MCF 10A (cell line): ENCODE measurements at regions not wholly inside any gene's neighbourhood (a gene's known extent, or its start where the extent isn't known, plus 50 kb on each side); places are given as distances from the start of the nearest gene placed in this dataset.

Experiments
- BruUV-seq: library from RNA; stranded (reverse); fragments of 400-500 nt; replicated peaks from 2 replicates; lab custom pipeline; 2021; lab: Mats Ljungman, UMichigan
- CTCF ChIA-PET: fragments of 300-600 bp; sonication (Branson Sonifier 250); formaldehyde crosslinking; extraction: SDS; loops from one replicate; lab custom pipeline; 2021; ENCODE audit warnings: antibody characterized with exemption, inconsistent platforms; lab: Yijun Ruan, JAX
- POLR2A ChIA-PET: fragments of 300-600, 350-650 bp; sonication (Branson Sonifier 250); formaldehyde crosslinking; extraction: SDS; loops from one replicate; lab custom pipeline; 2020; ENCODE audit warnings: antibody characterized with exemption, inconsistent platforms; lab: Yijun Ruan, JAX
- DNase-seq: peaks from one replicate; pipeline ENCODE4 v3.0.0-alpha.2; 2018; ENCODE audit not compliant: unreplicated experiment
- H3K27ac Mint-ChIP-seq: one replicate; pipeline ENCODE4 v1.8.0; 2022; ENCODE audit warnings: mild to moderate bottlenecking, low read depth, mixed read lengths; ENCODE audit not compliant: unreplicated experiment
- H3K27me3 Mint-ChIP-seq: one replicate; pipeline ENCODE4 v1.8.0; 2022; ENCODE audit warnings: mixed read lengths; ENCODE audit not compliant: insufficient read depth, unreplicated experiment
- H3K36me3 Mint-ChIP-seq: one replicate; pipeline ENCODE4 v1.8.0; 2022; ENCODE audit warnings: mild to moderate bottlenecking, moderate library complexity, mixed read lengths; ENCODE audit not compliant: insufficient read depth, unreplicated experiment
- H3K4me1 Mint-ChIP-seq: one replicate; pipeline ENCODE4 v1.8.0; 2022; ENCODE audit warnings: mixed read lengths; ENCODE audit not compliant: insufficient read depth, unreplicated experiment
- H3K4me3 Mint-ChIP-seq: one replicate; pipeline ENCODE4 v1.8.0; 2022; ENCODE audit warnings: mild to moderate bottlenecking, moderate library complexity, mixed read lengths; ENCODE audit not compliant: unreplicated experiment
- H3K9me3 Mint-ChIP-seq: one replicate; pipeline ENCODE4 v1.8.0; 2022; ENCODE audit warnings: mixed read lengths; ENCODE audit not compliant: unreplicated experiment
- intact Hi-C: fragments of 100-400 bp; cut with micrococcal nuclease; formaldehyde crosslinking; loops from 2 replicates; pipeline ENCODE4 v1.14.1; 2022
- TF ChIP-seq, protein P1 (sequence below): fragments of 200-600 bp; IDR thresholded peaks from one replicate; pipeline ENCODE4 v1.8.0; 2022; ENCODE audit warnings: antibody characterized with exemption, mild to moderate bottlenecking; ENCODE audit not compliant: unreplicated experiment

DNA sequence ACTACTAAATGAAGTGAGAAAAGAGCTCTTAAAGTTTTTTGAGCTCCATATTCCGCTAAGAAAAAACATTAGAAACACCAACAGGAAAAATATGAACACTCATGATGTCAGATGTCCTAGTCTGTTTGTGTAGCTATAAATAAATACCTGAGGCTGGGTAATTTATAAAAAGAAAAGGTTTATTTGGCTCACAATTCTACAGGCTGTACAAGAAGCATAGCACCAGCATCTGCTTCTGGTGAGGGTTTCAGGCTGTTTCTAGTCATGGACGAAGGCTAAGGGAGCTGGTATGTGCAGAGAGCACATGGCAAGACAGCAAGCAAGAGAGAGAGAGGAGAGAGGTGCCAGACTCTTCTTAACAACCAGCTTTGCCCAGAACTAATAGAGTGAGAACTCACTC is 186.2 kb downstream of the PLK2 start:
- CTCF ChIA-PET: interaction anchor here (0.6 to 1.4 kb wide), 5 partner anchors 10 to 386 kb away, joined by 3 to 5 read pairs (median 4); no protein-coding TSS in a partner anchor
- intact Hi-C loops: no loop called here
- H3K4me1 Mint-ChIP-seq: peaks cover 17% of the 10 kb centered on the region
- peaks cover 6% of the 10 kb centered on the region for H3K36me3 Mint-ChIP-seq
- no peaks in the 10 kb centered on the region for H3K9me3 Mint-ChIP-seq
- POLR2A ChIA-PET: interaction anchor here (0.8 to 2.3 kb wide), 9 partner anchors 10 to 436 kb away, joined by 3 to 13 read pairs (median 5); partner anchors contain the start of gene PLK2
- TF ChIP-seq, protein P1, sequence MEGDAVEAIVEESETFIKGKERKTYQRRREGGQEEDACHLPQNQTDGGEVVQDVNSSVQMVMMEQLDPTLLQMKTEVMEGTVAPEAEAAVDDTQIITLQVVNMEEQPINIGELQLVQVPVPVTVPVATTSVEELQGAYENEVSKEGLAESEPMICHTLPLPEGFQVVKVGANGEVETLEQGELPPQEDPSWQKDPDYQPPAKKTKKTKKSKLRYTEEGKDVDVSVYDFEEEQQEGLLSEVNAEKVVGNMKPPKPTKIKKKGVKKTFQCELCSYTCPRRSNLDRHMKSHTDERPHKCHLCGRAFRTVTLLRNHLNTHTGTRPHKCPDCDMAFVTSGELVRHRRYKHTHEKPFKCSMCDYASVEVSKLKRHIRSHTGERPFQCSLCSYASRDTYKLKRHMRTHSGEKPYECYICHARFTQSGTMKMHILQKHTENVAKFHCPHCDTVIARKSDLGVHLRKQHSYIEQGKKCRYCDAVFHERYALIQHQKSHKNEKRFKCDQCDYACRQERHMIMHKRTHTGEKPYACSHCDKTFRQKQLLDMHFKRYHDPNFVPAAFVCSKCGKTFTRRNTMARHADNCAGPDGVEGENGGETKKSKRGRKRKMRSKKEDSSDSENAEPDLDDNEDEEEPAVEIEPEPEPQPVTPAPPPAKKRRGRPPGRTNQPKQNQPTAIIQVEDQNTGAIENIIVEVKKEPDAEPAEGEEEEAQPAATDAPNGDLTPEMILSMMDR: no peak
- no peak overlapping the region for H3K27ac Mint-ChIP-seq
- no TSS peak for BruUV-seq
- no peaks in the 10 kb centered on the region for H3K27me3 Mint-ChIP-seq
- no peak overlapping the region for H3K4me3 Mint-ChIP-seq
- DNase-seq: no peak

DNA sequence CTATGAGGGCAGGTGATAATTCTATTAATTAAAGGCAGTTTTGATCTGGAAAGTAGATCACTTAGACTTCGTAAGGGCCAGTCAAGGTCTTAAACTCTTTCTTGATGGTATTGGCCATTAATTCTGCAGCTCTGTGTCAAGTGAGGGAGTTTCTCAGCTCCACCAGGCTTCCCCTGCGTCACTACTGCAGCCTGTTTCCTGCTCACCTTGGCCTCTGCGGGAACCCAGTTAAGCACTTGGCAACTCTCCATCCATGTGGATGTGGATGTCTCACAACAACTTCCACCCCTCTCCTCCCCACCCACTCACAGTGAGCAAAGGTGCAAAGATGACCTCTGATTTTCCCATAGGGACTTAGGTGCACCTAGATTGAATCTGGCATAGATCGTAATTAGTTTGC is 191.6 kb downstream of the PLK2 start:
- Mint-ChIP-seq H3K27me3 (no peaks in the 10 kb centered on the region), H3K4me1 (peaks cover 5% of the 10 kb centered on the region), H3K36me3 (no peaks in the 10 kb centered on the region), H3K27ac (no peak overlapping the region), H3K9me3 (no peaks in the 10 kb centered on the region), H3K4me3 (no peak overlapping the region)
- ChIA-PET CTCF (no interaction called here), POLR2A (interaction anchor here (0.5 to 0.7 kb wide), 3 partner anchors 192 to 1483 kb away, joined by 3 to 4 read pairs (median 3); partner anchors contain the start of gene PLK2)
- no peak for DNase-seq
- BruUV-seq: no TSS peak
- intact Hi-C loops: no loop called here
- TF ChIP-seq, protein P1: no peak

DNA sequence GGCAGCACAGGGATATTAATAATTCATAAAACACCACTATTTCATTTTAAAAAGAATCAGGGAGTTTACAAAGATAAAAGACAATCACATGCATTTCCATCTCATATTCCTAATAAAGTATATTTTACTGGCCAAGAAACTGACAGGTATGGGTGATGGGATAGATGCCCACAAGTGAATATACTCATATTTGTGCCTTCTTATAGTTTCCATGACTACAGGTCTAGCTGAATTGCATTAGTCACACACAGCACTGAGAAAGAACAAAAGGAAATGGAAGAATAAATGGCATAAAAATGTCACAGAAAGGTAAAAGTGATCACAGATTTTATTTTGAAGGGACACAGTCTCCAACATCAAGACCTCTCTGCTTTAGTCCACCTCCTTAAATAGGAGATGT is 193.5 kb downstream of the PLK2 start:
- Mint-ChIP-seq H3K36me3 (no peaks in the 10 kb centered on the region), H3K9me3 (no peaks in the 10 kb centered on the region), H3K4me1 (no peaks in the 10 kb centered on the region), H3K27me3 (no peaks in the 10 kb centered on the region), H3K27ac (no peak overlapping the region), H3K4me3 (no peak overlapping the region)
- BruUV-seq: no TSS peak
- no peak for DNase-seq
- intact Hi-C loops: no loop called here
- CTCF ChIA-PET: no interaction called here
- POLR2A ChIA-PET: no interaction called here
- TF ChIP-seq, protein P1: no peak

DNA sequence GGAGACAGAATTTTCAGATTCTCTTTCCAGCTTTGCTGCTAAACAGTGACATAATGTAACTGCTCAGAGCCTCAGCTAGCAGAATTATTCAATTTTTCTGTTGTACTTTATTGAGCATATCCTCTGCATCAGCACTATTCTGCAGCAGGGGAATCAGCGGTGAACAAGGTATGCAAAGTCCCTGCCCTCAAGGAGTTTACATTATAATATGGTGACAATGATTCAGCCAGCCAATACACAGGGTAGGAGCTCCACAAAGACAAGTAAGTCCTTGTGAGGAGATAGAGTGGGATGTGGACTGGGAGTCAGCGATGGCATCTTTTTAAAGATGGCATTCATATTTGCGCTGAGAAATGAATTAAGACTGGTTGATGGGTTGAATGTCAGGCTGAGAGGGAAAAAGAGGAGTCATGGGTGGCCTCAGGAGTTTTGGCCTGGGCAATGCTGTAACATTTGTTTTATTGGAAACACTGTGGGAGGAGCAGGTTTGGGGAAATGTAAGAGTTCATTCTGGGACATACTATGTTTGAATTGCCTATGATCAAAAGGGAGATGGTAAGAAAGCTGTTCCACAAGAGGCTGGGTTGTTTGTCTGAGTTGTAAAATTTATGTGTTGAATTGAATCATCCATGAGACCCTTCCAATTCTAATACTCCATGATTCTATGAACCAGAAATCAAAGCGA is 194.5 kb downstream of the PLK2 start:
- Mint-ChIP-seq H3K4me3 (no peak overlapping the region), H3K4me1 (no peaks in the 10 kb centered on the region), H3K27me3 (no peaks in the 10 kb centered on the region), H3K9me3 (no peaks in the 10 kb centered on the region), H3K27ac (no peak overlapping the region), H3K36me3 (no peaks in the 10 kb centered on the region)
- intact Hi-C loops: no loop called here
- no peak for DNase-seq
- no TSS peak for BruUV-seq
- ChIA-PET POLR2A (no interaction called here), CTCF (no interaction called here)
- TF ChIP-seq, protein P1: no peak
